T-helper 1 cell (primary cell): ENCODE measurements at regions not wholly inside any gene's neighbourhood (a gene's known extent, or its start where the extent isn't known, plus 50 kb on each side); places are given as distances from the start of the nearest gene placed in this dataset.

Source experiments
- DNase-seq, 5 donors: peaks; one replicate each; pipeline ENCODE4 v3.0.0-alpha.2; 2012 to 2020

DNA sequence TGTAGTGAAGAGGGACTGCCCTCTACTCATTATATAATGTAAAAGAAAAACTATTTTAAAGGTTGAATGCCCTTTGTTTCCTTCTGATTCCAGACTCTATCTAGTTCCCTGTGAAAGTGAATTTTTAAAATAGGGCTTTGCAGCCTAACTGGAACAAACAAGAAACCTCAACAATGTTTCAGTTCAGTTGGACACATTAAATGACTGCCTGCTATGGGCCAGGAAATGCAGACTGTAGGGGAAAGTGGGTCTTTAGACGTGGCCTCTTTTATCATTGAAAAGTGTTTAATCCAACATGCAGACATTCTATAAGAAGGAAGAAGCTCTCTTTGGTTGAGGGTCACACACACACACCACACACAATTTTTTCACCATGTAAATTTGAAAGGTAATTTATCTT is 289.1 kb downstream of the ICE1 start:
- no peak for DNase-seq

DNA sequence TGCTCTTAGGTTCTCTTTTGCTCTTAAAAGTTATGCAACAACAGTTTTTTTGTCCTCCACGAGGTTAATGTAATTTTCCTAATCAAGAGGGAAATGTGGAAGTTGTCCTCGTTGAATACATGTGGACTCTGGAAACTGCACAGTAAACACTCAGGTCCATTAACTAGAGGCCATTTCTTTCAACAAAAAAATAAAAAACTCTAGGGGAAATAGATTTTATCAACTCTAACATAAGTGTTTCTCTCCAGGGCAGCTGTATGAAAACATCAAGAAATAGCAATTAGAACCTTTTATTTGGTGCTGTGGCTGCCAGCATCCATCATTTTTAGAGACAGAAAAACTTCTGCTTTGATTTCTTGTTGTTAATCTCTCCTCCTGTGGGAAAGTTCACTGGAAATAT is 288.6 kb downstream of the ICE1 start:
- DNase-seq = no peak

GRCh38 chr5:5710471-5710870 is 288.0 kb downstream of the ICE1 start:
- no peak for DNase-seq

- DNase-seq = no peak
Measured at GRCh38 chr5:5708367-5708919, 286.0 kb downstream of the ICE1 start.

DNA sequence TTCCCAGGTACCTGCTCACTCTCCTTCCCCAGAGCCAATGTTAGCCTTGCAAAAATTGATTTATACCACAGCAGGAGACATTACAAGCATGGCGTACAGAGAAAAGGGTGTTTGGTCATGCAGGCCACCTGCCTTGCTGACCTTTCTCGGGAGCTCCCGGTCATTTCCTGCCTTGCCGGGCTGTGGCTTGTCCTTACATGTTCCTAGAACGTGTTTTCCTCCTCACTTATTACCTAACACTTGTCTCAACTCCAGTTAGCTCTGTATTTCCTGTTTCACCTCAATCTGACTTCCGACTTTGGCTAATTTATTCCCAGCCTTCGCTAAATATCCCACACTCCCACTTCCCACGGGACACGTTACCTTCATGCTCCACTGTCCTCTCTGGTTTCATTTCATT is 282.5 kb downstream of the ICE1 start:
- DNase-seq = no peak

- DNase-seq = no peak
Measured at GRCh38 chr5:5704352-5704751, 281.9 kb downstream of the ICE1 start.

DNA sequence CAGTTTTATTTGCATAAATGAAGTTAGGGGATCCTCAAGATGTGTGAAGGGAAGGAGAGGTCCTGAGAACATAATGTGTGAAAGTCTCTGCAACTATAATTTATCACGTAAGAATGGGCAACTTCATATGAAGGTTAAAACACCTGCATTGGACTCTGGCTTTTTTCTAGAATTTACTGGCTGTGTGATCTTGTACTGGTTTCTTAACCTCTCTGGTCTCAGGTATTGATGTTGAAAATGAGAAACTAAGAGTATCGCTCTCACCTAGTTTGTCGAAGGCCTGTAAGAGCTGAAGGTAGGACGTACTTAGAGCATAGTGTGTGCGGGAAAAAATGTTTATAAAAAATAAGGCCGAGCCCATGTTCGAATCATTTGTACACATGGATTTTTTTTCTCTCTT is 280.5 kb downstream of the ICE1 start:
- no peak for DNase-seq

GRCh38 chr5:5700549-5700948 is 278.1 kb downstream of the ICE1 start:
- no peak for DNase-seq

GRCh38 chr5:5699062-5699461 is 276.6 kb downstream of the ICE1 start:
- DNase-seq = no peak

DNA sequence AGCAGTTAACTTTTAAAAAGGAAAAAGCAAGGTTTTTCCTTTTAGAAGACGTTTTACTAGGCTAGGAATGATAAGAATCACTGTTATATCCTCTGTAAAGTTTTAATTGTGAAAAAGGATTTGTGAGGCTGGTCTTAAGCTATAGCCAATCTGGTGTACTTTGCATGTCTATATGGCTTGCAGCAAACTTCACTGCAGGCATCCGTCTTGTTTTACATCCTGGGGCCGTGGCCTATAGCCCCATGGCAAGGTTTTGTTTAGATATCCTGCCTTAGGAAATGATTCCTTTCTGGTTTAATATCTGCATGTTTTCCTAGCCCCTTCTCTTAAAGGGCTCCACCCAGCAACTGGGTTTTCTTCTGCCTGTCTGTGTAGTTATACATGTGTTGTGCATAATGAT is 272.8 kb downstream of the ICE1 start:
- DNase-seq = no peak

GRCh38 chr5:5688925-5689310 is 266.4 kb downstream of the ICE1 start:
- no peak for DNase-seq

- no peak for DNase-seq
Measured at GRCh38 chr5:5688194-5688924, 265.9 kb downstream of the ICE1 start.

- no peak for DNase-seq
Measured at GRCh38 chr5:5687113-5687512, 264.6 kb downstream of the ICE1 start.

DNA sequence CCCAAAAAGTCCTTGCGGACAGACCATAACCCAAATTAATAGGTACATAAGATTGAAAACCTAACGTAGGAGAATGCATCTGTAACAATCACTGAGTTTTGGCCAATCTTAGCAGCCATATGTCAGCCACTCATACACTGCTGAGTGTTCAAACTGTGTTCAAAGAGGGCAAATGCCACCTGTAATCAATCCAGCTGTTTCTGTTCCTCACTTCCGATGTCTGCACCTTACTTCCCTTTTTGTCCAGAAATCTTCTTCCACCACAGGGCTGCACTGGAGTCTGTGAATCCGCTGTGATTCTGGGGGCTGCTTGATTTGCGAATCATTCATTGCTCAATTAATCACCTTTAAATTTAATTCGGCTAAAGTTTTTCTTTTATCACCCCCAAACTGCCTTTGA is 263.9 kb downstream of the ICE1 start:
- no peak for DNase-seq

DNA sequence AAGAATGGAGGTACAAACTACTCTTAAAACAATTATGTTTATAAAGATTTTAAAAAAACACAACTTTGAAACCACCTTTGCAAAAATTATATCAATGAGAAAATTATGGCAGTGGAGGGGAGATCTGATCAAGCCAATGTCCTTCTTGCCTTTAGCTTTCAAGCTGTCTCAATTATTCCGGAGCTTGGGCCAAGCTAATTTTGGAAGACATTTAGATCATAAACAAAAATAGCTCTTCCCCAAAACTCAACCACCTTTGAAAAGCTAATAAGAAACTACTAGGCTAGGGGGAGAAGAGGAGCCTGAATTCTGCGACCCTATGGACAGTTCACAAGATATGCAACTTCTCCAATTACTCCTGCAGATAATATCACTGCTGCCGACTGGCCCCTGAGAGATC is 263.3 kb downstream of the ICE1 start:
- DNase-seq = no peak

GRCh38 chr5:5683174-5683573 is 260.7 kb downstream of the ICE1 start:
- DNase-seq = no peak

- DNase-seq = no peak
Measured at GRCh38 chr5:5678909-5679308, 256.4 kb downstream of the ICE1 start.

DNA sequence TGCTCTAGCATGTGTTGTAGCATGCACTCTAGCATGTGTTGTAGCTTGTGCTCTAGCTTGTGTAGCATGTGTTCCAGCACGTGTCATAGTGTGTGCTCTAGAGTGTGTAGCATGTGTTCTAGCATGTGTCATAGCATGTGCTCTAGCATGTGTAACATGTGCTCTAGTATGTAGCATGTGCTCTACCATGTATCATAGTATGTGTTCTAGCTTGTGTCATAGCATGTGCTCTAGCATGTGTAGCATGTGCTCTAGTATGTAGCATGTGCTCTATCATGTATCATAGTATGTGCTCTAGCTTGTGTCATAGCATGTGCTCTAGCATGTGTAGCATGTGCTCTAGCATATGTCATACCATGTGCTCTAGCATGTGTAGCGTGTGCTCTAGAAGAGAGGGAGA is 255.3 kb downstream of the ICE1 start:
- no peak for DNase-seq

DNA sequence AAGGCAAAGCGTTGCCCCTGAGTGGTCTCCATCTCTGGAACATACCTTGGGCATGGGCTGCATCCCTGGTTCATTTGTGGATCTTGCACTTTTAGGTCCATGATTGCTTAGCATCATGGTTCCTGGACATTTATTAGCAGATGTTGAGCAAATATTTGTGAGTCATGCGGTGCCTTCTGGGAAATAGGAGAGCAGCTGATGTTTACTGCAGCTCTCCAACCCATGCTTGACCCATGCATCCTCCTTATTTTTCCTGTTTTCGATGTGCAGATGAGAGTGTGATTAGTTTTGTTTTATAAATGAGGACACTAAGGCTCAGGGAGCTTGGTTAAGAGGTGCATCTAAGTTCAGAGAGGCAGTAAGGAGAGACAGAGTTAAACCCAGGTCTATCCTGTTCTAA is 253.7 kb downstream of the ICE1 start:
- DNase-seq = no peak

- DNase-seq = no peak
Measured at GRCh38 chr5:5675511-5675910, 253.0 kb downstream of the ICE1 start.

DNA sequence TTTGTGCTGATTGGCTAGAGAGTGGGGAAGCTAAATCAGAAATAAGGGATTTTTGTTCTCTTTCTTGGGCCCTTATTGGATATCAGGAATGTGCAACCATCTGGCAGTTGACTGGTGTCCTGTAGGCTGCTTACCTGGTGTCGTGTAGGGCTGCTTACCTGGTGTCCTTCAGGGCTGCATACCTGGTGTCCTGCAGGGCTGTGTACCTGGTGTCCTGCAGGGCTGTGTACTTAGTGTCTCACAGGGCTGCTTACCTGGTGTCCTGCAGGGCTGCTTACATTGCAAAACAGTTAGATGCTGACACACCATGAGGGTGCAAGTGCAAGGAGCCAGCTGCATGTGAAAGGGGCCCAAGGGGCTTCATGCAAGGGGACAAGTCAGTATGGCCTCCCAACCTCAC is 249.3 kb downstream of the ICE1 start:
- DNase-seq = no peak

GRCh38 chr5:5667136-5667554 is 244.7 kb downstream of the ICE1 start:
- DNase-seq = no peak

- DNase-seq = no peak
Measured at GRCh38 chr5:5666369-5666768, 243.9 kb downstream of the ICE1 start.

DNA sequence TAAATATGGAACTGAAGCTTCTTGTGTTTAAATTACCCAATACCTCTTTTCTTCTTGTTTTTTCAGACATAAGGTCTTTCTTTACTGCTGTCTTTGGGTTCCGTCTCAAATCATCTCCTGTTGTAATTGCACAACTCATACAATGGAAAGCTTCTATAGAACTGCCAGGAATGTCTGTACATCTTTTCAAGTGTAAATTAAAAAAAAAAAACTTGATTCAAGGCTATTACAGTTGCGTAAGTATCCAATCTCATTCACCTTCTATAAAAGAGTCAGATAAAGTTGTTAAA is 243.5 kb downstream of the ICE1 start:
- DNase-seq = no peak
